HCT116 (cell line): ENCODE measurements at regions not wholly inside any gene's neighbourhood (a gene's known extent, or its start where the extent isn't known, plus 50 kb on each side); places are given as distances from the start of the nearest gene placed in this dataset.

Source experiments
- ATAC-seq: fragments of 200-7000 bp; cut with Tn5 transposase; 2 replicates; pipeline ENCODE4 v1.9.1; 2020; ENCODE audit warnings: mild to moderate bottlenecking, moderate library complexity
- BruUV-seq: library from RNA; stranded (reverse); fragments of 400-500 nt; replicated peaks from 2 replicates; lab custom pipeline; 2021; lab: Mats Ljungman, UMichigan
- CTCF ChIA-PET: fragments of 300-600 bp; sonication (Branson Sonifier 250); formaldehyde crosslinking; loops from one replicate; lab custom pipeline; 2021; ENCODE audit warnings: antibody characterized with exemption; lab: Charles Lee
- POLR2A ChIA-PET: fragments of 300-600, 350-600 bp; sonication (Branson Sonifier 250); formaldehyde crosslinking; loops from one replicate; lab custom pipeline; 2021; ENCODE audit warnings: antibody characterized with exemption; lab: Charles Lee
- RAD21 ChIA-PET, 2 experiments: fragments of 300-600 bp; sonication (Branson Sonifier 250); formaldehyde crosslinking; loops; one replicate each; lab custom pipeline; 2023; ENCODE audit warnings: low total read pairs in 2 of 2; ENCODE audit not compliant: uncharacterized antibody in 2 of 2, unreplicated experiment in 2 of 2, low non-redundant PET in 1 of 2; lab: Charles Lee
- DNase-seq: peaks from one replicate; pipeline ENCODE4 v3.0.0-alpha.2; 2010; ENCODE audit warnings: low read depth, low spot score
- H2AFZ ChIP-seq: fragments of 200-600 bp; shearing (Covaris generic), sonication (generic); 2 replicates; pipeline ENCODE4 v1.6.1; 2017; ENCODE audit warnings: low read depth, mixed run types, mixed read lengths, antibody characterized with exemption, low read length; ENCODE audit not compliant: poor library complexity, severe bottlenecking
- H3K27ac ChIP-seq: 2 replicates; pipeline ENCODE4 v1.5.1; 2012; ENCODE audit warnings: low read depth, low read length
- H3K27me3 ChIP-seq: fragments of 200-600 bp; sonication (generic); 2 replicates; pipeline ENCODE4 v1.6.1; 2016; ENCODE audit warnings: mixed run types, low read length, mixed read lengths; ENCODE audit not compliant: insufficient read depth
- H3K36me3 ChIP-seq, 2 experiments: fragments of 200-500 bp in 1 of 2; fragments of 200-600 bp in 1 of 2; sonication (Bioruptor generic) in 1 of 2; sonication (generic) in 1 of 2; 2 replicates each; pipeline versions ENCODE4 v1.5.1 to v1.6.1; 2014 to 2016; ENCODE audit warnings: low read length in 2 of 2, inconsistent platforms in 1 of 2, mixed read lengths in 1 of 2, mixed run types in 1 of 2; ENCODE audit not compliant: insufficient read depth in 2 of 2, control insufficient read depth in 1 of 2
- H3K4me1 ChIP-seq, 2 experiments: fragments of 200-600 bp in 1 of 2; sonication (generic) in 1 of 2; 2 replicates each; pipeline versions ENCODE4 v1.5.1 to v1.6.1; 2012 to 2017; ENCODE audit warnings: low read length in 2 of 2, inconsistent platforms in 1 of 2, mild to moderate bottlenecking in 1 of 2, mixed read lengths in 1 of 2, mixed run types in 1 of 2, moderate library complexity in 1 of 2; ENCODE audit not compliant: insufficient read depth in 2 of 2, control insufficient read depth in 1 of 2
- H3K4me2 ChIP-seq: fragments of 200-600 bp; sonication (generic); 2 replicates; pipeline ENCODE4 v1.6.1; 2017; ENCODE audit warnings: mixed run types, low read length, mixed read lengths
- H3K4me3 ChIP-seq, 2 experiments: fragments of 200-600 bp in 1 of 2; sonication (generic) in 1 of 2; replicated peaks in 1 of 2; 2 replicates each; pipeline ENCODE4 v1.5.1; 2011 to 2016; ENCODE audit warnings: low read length in 2 of 2, control low read depth in 1 of 2, low read depth in 1 of 2, mild to moderate bottlenecking in 1 of 2, mixed read lengths in 1 of 2, mixed run types in 1 of 2
- H3K79me2 ChIP-seq: fragments of 200-600 bp; sonication (generic); 2 replicates; pipeline ENCODE4 v1.6.1; 2017; ENCODE audit warnings: mild to moderate bottlenecking, mixed run types, low read length, moderate library complexity, mixed read lengths; ENCODE audit not compliant: insufficient read depth
- H3K9ac ChIP-seq: fragments of 200-600 bp; sonication (generic); 2 replicates; pipeline ENCODE4 v1.6.1; 2016; ENCODE audit warnings: low read length, mixed read lengths
- H3K9me2 ChIP-seq: fragments of 200-600 bp; sonication (generic), shearing (Covaris generic); 2 replicates; pipeline ENCODE4 v1.6.1; 2017; ENCODE audit warnings: mixed run types, mild to moderate bottlenecking, moderate library complexity; ENCODE audit not compliant: insufficient read depth
- H3K9me3 ChIP-seq, 2 experiments: fragments of 200-500 bp in 1 of 2; fragments of 200-600 bp in 1 of 2; sonication (Bioruptor generic) in 1 of 2; sonication (generic) in 1 of 2; 2 replicates each; pipeline ENCODE4 v1.6.1; 2014 to 2017; ENCODE audit warnings: low read length in 2 of 2, mixed read lengths in 2 of 2, inconsistent platforms in 1 of 2, low read depth in 1 of 2, mild to moderate bottlenecking in 1 of 2, mixed run types in 1 of 2, moderate library complexity in 1 of 2; ENCODE audit not compliant: control insufficient read depth in 1 of 2, insufficient read depth in 1 of 2
- H4K20me1 ChIP-seq: fragments of 200-600 bp; sonication (generic), shearing (Covaris generic); 2 replicates; pipeline ENCODE4 v1.6.1; 2017; ENCODE audit warnings: mixed run types, mild to moderate bottlenecking, moderate library complexity; ENCODE audit not compliant: insufficient read depth
- CBX3 ChIP-seq: IDR thresholded peaks from 2 replicates; pipeline ENCODE4 v1.6.1; 2012; ENCODE audit warnings: low read depth
- EGR1 ChIP-seq: IDR thresholded peaks from 2 replicates; pipeline ENCODE4 v1.6.1; 2012; ENCODE audit warnings: low read depth
- EZH2phosphoT487 ChIP-seq: fragments of 200-600 bp; IDR thresholded peaks from 2 replicates; pipeline ENCODE4 v1.6.1; 2018; ENCODE audit warnings: antibody characterized with exemption, borderline replicate concordance
- JUND ChIP-seq: IDR thresholded peaks from 2 replicates; pipeline ENCODE4 v1.6.1; 2012
- SIN3A ChIP-seq: IDR thresholded peaks from 2 replicates; pipeline ENCODE4 v1.6.1; 2012; ENCODE audit warnings: low read depth
- SP1 ChIP-seq: IDR thresholded peaks from 2 replicates; pipeline ENCODE4 v1.6.1; 2012; ENCODE audit warnings: low read depth
- SRF ChIP-seq: IDR thresholded peaks from 2 replicates; pipeline ENCODE4 v1.6.1; 2012; ENCODE audit warnings: low read depth
- ZBTB33 ChIP-seq: IDR thresholded peaks from 2 replicates; pipeline ENCODE4 v1.6.1; 2011; ENCODE audit warnings: mild to moderate bottlenecking, low read length, moderate library complexity; ENCODE audit not compliant: insufficient replicate concordance; ENCODE audit errors: extremely low read depth
- ZFX ChIP-seq: fragments of 450-650 bp; IDR thresholded peaks from 2 replicates; pipeline ENCODE4 v1.6.1; 2017
- ZNF274 ChIP-seq: fragments of 200-500 bp; sonication (Bioruptor generic); IDR thresholded peaks from 2 replicates; pipeline ENCODE4 v1.6.1; 2014; ENCODE audit warnings: mild to moderate bottlenecking, low read depth, low read length, inconsistent platforms
- intact Hi-C: fragments of 100-400 bp; cut with micrococcal nuclease; formaldehyde crosslinking; loops from 2 replicates; pipeline ENCODE4 v1.10.0; 2022
- TF ChIP-seq, protein P1 (sequence below), 3 experiments: fragments of 200-600 bp in 1 of 3; sonication (generic) in 1 of 3; IDR thresholded peaks in 2 of 3; conservative IDR thresholded peaks in 1 of 3; 2 replicates each; pipeline ENCODE4 v1.5.1; 2012 to 2017; ENCODE audit warnings: low read depth in 2 of 3, low read length in 2 of 3, antibody characterized with exemption in 1 of 3, borderline replicate concordance in 1 of 3, control low read depth in 1 of 3, mild to moderate bottlenecking in 1 of 3, mixed read lengths in 1 of 3, mixed run types in 1 of 3, moderate library complexity in 1 of 3; ENCODE audit not compliant: insufficient read depth in 1 of 3
- TF ChIP-seq, protein P2 (sequence below): IDR thresholded peaks from 2 replicates; pipeline ENCODE4 v1.6.1; 2012

- H3K27ac ChIP-seq = no peak overlapping the region
- no peak overlapping the region for H2AFZ ChIP-seq
- H3K4me2 ChIP-seq = no peak overlapping the region
- H3K9me3 ChIP-seq = no peaks in the 10 kb centered on the region
- no peaks in the 10 kb centered on the region for H4K20me1 ChIP-seq
- no peak overlapping the region for H3K9ac ChIP-seq
- ChIA-PET RAD21 (no interaction called here), POLR2A (no interaction called here), CTCF (interaction anchor here (1.1 kb wide), 1 partner anchor 112 kb away, joined by 3 read pairs; no protein-coding TSS in a partner anchor)
- no peaks in the 10 kb centered on the region for H3K9me2 ChIP-seq
- no peaks in the 10 kb centered on the region for H3K36me3 ChIP-seq
- intact Hi-C loops = no loop called here
- ATAC-seq = no peak
- no peak overlapping the region for H3K4me3 ChIP-seq
- H3K4me1 ChIP-seq = no peaks in the 10 kb centered on the region
- DNase-seq = no peak
- no peak for TF ChIP-seq CBX3
- TF ChIP-seq EZH2phosphoT487 = no peak
- no peak for TF ChIP-seq ZNF274
- no TSS peak for BruUV-seq
- H3K27me3 ChIP-seq = no peaks in the 10 kb centered on the region
- H3K79me2 ChIP-seq = no peaks in the 10 kb centered on the region
Observed at GRCh38 chr4:106481801-106482200, 113.2 kb upstream of the GIMD1 start.

DNA sequence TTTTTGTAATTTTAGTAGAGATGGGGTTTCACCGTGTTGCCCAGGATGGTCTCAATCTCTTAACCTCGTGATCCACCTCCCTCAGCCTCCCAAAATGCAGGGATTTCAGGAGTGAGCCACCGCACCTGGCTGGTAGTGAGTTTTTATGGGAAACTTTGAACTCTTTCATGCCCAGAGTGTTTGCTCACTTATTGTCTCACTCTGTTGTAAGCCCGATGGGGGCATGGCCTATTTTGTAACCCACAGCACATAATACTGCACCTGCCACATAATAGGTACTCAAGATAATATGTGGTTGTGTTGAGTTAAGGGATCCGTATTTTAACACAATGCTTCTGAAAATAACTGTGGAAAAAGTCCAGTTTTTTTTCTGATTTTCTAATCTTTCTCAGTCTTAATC, 109.6 kb upstream of the GIMD1 start:
- Histone ChIP-seq H3K4me1 (no peaks in the 10 kb centered on the region), H3K79me2 (no peaks in the 10 kb centered on the region), H3K9me3 (no peaks in the 10 kb centered on the region), H3K4me3 (no peak overlapping the region), H2AFZ (no peak overlapping the region), H3K4me2 (no peak overlapping the region), H4K20me1 (no peaks in the 10 kb centered on the region), H3K36me3 (no peaks in the 10 kb centered on the region), H3K9me2 (no peaks in the 10 kb centered on the region), H3K27me3 (no peaks in the 10 kb centered on the region), H3K27ac (no peak overlapping the region), H3K9ac (no peak overlapping the region)
- intact Hi-C loops = no loop called here
- no peak for ATAC-seq
- ChIA-PET CTCF (no interaction called here), RAD21 (no interaction called here), POLR2A (no interaction called here)
- TF ChIP-seq SP1 = no peak
- TF ChIP-seq, protein P1, sequence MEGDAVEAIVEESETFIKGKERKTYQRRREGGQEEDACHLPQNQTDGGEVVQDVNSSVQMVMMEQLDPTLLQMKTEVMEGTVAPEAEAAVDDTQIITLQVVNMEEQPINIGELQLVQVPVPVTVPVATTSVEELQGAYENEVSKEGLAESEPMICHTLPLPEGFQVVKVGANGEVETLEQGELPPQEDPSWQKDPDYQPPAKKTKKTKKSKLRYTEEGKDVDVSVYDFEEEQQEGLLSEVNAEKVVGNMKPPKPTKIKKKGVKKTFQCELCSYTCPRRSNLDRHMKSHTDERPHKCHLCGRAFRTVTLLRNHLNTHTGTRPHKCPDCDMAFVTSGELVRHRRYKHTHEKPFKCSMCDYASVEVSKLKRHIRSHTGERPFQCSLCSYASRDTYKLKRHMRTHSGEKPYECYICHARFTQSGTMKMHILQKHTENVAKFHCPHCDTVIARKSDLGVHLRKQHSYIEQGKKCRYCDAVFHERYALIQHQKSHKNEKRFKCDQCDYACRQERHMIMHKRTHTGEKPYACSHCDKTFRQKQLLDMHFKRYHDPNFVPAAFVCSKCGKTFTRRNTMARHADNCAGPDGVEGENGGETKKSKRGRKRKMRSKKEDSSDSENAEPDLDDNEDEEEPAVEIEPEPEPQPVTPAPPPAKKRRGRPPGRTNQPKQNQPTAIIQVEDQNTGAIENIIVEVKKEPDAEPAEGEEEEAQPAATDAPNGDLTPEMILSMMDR (IDR thresholded peaks at IDR 0.05 in 2 of 3, conservative IDR thresholded peaks at IDR 0.05 in 1 of 3; ENCODE audit: borderline replicate concordance in 1 of 3, insufficient read depth in 1 of 3, low read depth in 2 of 3, low read length in 2 of 3) = no peak
- no peak for TF ChIP-seq JUND
- no peak for TF ChIP-seq ZBTB33
- no peak for TF ChIP-seq ZFX
- no peak for TF ChIP-seq SIN3A
- TF ChIP-seq, protein P2, sequence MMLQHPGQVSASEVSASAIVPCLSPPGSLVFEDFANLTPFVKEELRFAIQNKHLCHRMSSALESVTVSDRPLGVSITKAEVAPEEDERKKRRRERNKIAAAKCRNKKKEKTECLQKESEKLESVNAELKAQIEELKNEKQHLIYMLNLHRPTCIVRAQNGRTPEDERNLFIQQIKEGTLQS = no peak
- TF ChIP-seq EGR1 = no peak
- TF ChIP-seq SRF = no peak
- no peak for TF ChIP-seq ZNF274
- no TSS peak for BruUV-seq
- no peak for DNase-seq
